GM23338 (cell line): ENCODE measurements at regions not wholly inside any gene's neighbourhood (a gene's known extent, or its start where the extent isn't known, plus 50 kb on each side); places are given as distances from the start of the nearest gene placed in this dataset.

Experiments
- ATAC-seq: fragments of 200-7000 bp; cut with Tn5 transposase; 3 replicates; pipeline ENCODE4 v1.9.1; 2020
- DNase-seq: peaks from one replicate; pipeline ENCODE4 v3.0.0-alpha.2; 2015; ENCODE audit warnings: low spot score
- H2AFZ ChIP-seq: fragments of 200-600 bp; sonication (generic); 2 replicates; pipeline ENCODE4 v1.8.0; 2016; ENCODE audit warnings: antibody characterized with exemption, mild to moderate bottlenecking, moderate library complexity
- H3F3A ChIP-seq: fragments of 200-600 bp; sonication (generic); replicated peaks from 2 replicates; pipeline ENCODE4 v1.8.0; 2017; ENCODE audit warnings: antibody characterized with exemption, mixed run types, low read depth
- H3K27ac ChIP-seq: fragments of 200-600 bp; sonication (generic); 2 replicates; pipeline ENCODE4 v1.6.1; 2016; ENCODE audit warnings: low read depth
- H3K27me3 ChIP-seq: fragments of 200-600 bp; sonication (generic); 2 replicates; pipeline ENCODE4 v1.8.0; 2016; ENCODE audit warnings: mild to moderate bottlenecking, mixed run types, moderate library complexity; ENCODE audit not compliant: insufficient read depth
- H3K36me3 ChIP-seq: fragments of 200-600 bp; sonication (generic); 2 replicates; pipeline ENCODE4 v1.8.0; 2016; ENCODE audit warnings: mild to moderate bottlenecking; ENCODE audit not compliant: insufficient read depth
- H3K4me1 ChIP-seq: fragments of 200-600 bp; sonication (generic); 2 replicates; pipeline ENCODE4 v1.8.0; 2016; ENCODE audit warnings: mild to moderate bottlenecking, moderate library complexity; ENCODE audit not compliant: insufficient read depth
- H3K4me2 ChIP-seq: fragments of 200-600 bp; sonication (generic); 2 replicates; pipeline ENCODE4 v1.7.1; 2017; ENCODE audit warnings: mixed run types
- H3K4me3 ChIP-seq: fragments of 200-600 bp; sonication (generic); 2 replicates; pipeline ENCODE4 v1.6.1; 2016; ENCODE audit warnings: mixed run types
- H3K79me2 ChIP-seq: fragments of 200-600 bp; sonication (generic); replicated peaks from 2 replicates; pipeline ENCODE4 v1.8.0; 2017; ENCODE audit warnings: mild to moderate bottlenecking; ENCODE audit not compliant: insufficient read depth
- H3K9me2 ChIP-seq: fragments of 200-600 bp; sonication (generic); 2 replicates; pipeline ENCODE4 v1.8.0; 2017; ENCODE audit not compliant: insufficient read depth
- H4K20me1 ChIP-seq: fragments of 200-600 bp; sonication (generic); replicated peaks from 2 replicates; pipeline ENCODE4 v1.8.0; 2017; ENCODE audit warnings: mild to moderate bottlenecking; ENCODE audit not compliant: insufficient read depth
- H3K27ac Mint-ChIP-seq: 2 replicates; pipeline ENCODE4 v1.8.0; 2020; ENCODE audit warnings: inconsistent platforms, mild to moderate bottlenecking, moderate library complexity, mixed read lengths
- H3K27me3 Mint-ChIP-seq: 3 replicates; pipeline ENCODE4 v1.8.0; 2022; ENCODE audit warnings: low read depth, mild to moderate bottlenecking, moderate library complexity, mixed read lengths, inconsistent platforms; ENCODE audit not compliant: insufficient read depth, poor library complexity
- H3K36me3 Mint-ChIP-seq: 3 replicates; pipeline ENCODE4 v1.8.0; 2021; ENCODE audit warnings: low read depth, mild to moderate bottlenecking, inconsistent platforms, moderate library complexity, mixed read lengths
- H3K4me1 Mint-ChIP-seq: 3 replicates; pipeline ENCODE4 v1.8.0; 2020; ENCODE audit warnings: mild to moderate bottlenecking, inconsistent platforms, mixed read lengths
- H3K4me3 Mint-ChIP-seq: 3 replicates; pipeline ENCODE4 v1.8.0; 2021; ENCODE audit warnings: moderate library complexity, mild to moderate bottlenecking, inconsistent platforms, mixed read lengths
- H3K9me3 Mint-ChIP-seq: 3 replicates; pipeline ENCODE4 v1.8.0; 2020; ENCODE audit warnings: moderate library complexity, mild to moderate bottlenecking, inconsistent platforms, mixed read lengths
- CREB1 ChIP-seq: fragments of 250-450 bp; sonication (Bioruptor Pico); IDR thresholded peaks from 2 replicates; pipeline ENCODE4 v1.5.0; 2020; ENCODE audit warnings: low read depth, mild to moderate bottlenecking, moderate library complexity
- CTCF ChIP-seq, 2 experiments: fragments of 200-600 bp in 1 of 2; sonication (generic) in 1 of 2; conservative IDR thresholded peaks; 2 replicates each; pipeline versions ENCODE4 v1.5.1 to v1.6.1; 2016 to 2017; ENCODE audit warnings: antibody characterized with exemption in 2 of 2, low read depth in 2 of 2, mild to moderate bottlenecking in 2 of 2, moderate library complexity in 1 of 2
- ETS1 ChIP-seq: IDR thresholded peaks from 2 replicates; pipeline ENCODE4 v1.6.1; 2016; ENCODE audit warnings: antibody characterized with exemption
- EZH2 ChIP-seq: fragments of 200-600 bp; sonication (generic); IDR thresholded peaks from one replicate; pipeline ENCODE4 v1.8.0; 2017; ENCODE audit warnings: antibody characterized with exemption, mild to moderate bottlenecking, low read depth; ENCODE audit not compliant: unreplicated experiment
- EZH2phosphoT487 ChIP-seq: fragments of 200-600 bp; sonication (generic); IDR thresholded peaks from one replicate; pipeline ENCODE4 v1.8.1; 2018; ENCODE audit warnings: antibody characterized with exemption; ENCODE audit not compliant: unreplicated experiment
- JUNB ChIP-seq: IDR thresholded peaks from one replicate; pipeline ENCODE4 v1.6.1; 2016; ENCODE audit warnings: antibody characterized with exemption; ENCODE audit not compliant: unreplicated experiment
- NANOG ChIP-seq: IDR thresholded peaks from 2 replicates; pipeline ENCODE4 v1.6.1; 2016; ENCODE audit warnings: antibody characterized with exemption, borderline replicate concordance
- POLR2AphosphoS5 ChIP-seq: IDR thresholded peaks from 2 replicates; pipeline ENCODE4 v1.6.1; 2016; ENCODE audit warnings: antibody characterized with exemption, low read depth
- REST ChIP-seq: IDR thresholded peaks from one replicate; pipeline ENCODE4 v1.6.1; 2018; ENCODE audit warnings: antibody characterized with exemption; ENCODE audit not compliant: unreplicated experiment
- STAT1 ChIP-seq: IDR thresholded peaks from one replicate; pipeline ENCODE4 v1.6.1; 2016; ENCODE audit warnings: antibody characterized with exemption; ENCODE audit not compliant: unreplicated experiment
- ZNF114 ChIP-seq: fragments of 250-450 bp; sonication (Bioruptor Pico); IDR thresholded peaks from 2 replicates; pipeline ENCODE4 v1.5.0; 2020; ENCODE audit warnings: mild to moderate bottlenecking, moderate library complexity
- ZNF331 ChIP-seq: fragments of 250-450 bp; sonication (Bioruptor Pico); IDR thresholded peaks from 2 replicates; pipeline ENCODE4 v1.5.0; 2020; ENCODE audit warnings: low read depth, mild to moderate bottlenecking, moderate library complexity
- ZNF462 ChIP-seq: fragments of 250-450 bp; sonication (Bioruptor Pico); IDR thresholded peaks from 2 replicates; pipeline ENCODE4 v1.5.0; 2020; ENCODE audit warnings: mild to moderate bottlenecking, moderate library complexity

GRCh38 chr5:126695091-126695490, 81.8 kb upstream of the LMNB1 start:
- no peaks in the 10 kb centered on the region for H3F3A ChIP-seq
- H3K36me3 ChIP-seq = no peaks in the 10 kb centered on the region
- H4K20me1 ChIP-seq = no peaks in the 10 kb centered on the region
- no peak overlapping the region for H3K27ac ChIP-seq
- H2AFZ ChIP-seq = no peak overlapping the region
- Mint-ChIP-seq H3K27ac (no peak overlapping the region), H3K9me3 (no peaks in the 10 kb centered on the region), H3K4me3 (no peak overlapping the region), H3K4me1 (no peaks in the 10 kb centered on the region; the same call in 2 of the 3 replicates), H3K27me3 (no peaks in the 10 kb centered on the region), H3K36me3 (no peaks in the 10 kb centered on the region)
- H3K79me2 ChIP-seq = no peaks in the 10 kb centered on the region
- no peak overlapping the region for H3K4me2 ChIP-seq
- no peak for TF ChIP-seq JUNB
- TF ChIP-seq ETS1 = no peak
- TF ChIP-seq POLR2AphosphoS5 = no peak
- TF ChIP-seq NANOG = no peak
- TF ChIP-seq EZH2phosphoT487 = no peak
- no peak for TF ChIP-seq ZNF114 (CRISPR knock-in tag)
- TF ChIP-seq ZNF331 = no peak
- no peak for TF ChIP-seq CTCF (conservative IDR thresholded peaks at IDR 0.05; ENCODE audit: low read depth in 2 of 2)
- no peak for TF ChIP-seq STAT1
- TF ChIP-seq CREB1 = no peak
- TF ChIP-seq EZH2 = no peak
- no peak for TF ChIP-seq REST
- no peak for TF ChIP-seq ZNF462 (CRISPR knock-in tag)
- no peaks in the 10 kb centered on the region for H3K4me1 ChIP-seq
- H3K27me3 ChIP-seq = no peaks in the 10 kb centered on the region
- no peak overlapping the region for H3K4me3 ChIP-seq
- no peak for DNase-seq
- no peaks in the 10 kb centered on the region for H3K9me2 ChIP-seq
- no peak for ATAC-seq
